CD1c-positive myeloid dendritic cell (primary cell): ENCODE measurements at regions not wholly inside any gene's neighbourhood (a gene's known extent, or its start where the extent isn't known, plus 50 kb on each side); places are given as distances from the start of the nearest gene placed in this dataset.

Source experiments
- DNase-seq: peaks from one replicate; pipeline ENCODE4 v3.0.0-alpha.2; 2016; ENCODE audit errors: extremely low spot score

- no peak for DNase-seq
Observed at GRCh38 chr3:144295613-144296012, 324.0 kb downstream of the DIPK2A start.

DNA sequence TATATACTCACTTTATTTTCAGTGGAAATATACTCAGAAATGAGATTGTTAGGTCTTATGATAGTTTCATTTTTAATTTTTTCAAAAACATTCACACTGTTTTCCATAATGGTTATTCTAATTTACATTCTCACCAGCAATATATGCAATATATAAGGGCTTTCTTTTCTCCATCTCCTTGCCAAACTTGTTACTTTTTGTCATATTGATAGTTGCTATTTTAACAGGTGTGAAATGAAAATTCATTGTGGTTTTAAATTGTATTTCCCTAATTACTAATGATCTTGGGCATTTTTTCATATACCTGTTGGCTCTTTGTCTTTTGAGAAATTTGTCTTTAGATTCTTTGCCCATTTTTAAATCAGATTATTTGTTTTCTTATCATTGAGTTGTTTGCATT is 325.2 kb downstream of the DIPK2A start:
- DNase-seq, result no peak

- no peak for DNase-seq
Observed at GRCh38 chr3:144301863-144302262, 330.2 kb downstream of the DIPK2A start.

DNA sequence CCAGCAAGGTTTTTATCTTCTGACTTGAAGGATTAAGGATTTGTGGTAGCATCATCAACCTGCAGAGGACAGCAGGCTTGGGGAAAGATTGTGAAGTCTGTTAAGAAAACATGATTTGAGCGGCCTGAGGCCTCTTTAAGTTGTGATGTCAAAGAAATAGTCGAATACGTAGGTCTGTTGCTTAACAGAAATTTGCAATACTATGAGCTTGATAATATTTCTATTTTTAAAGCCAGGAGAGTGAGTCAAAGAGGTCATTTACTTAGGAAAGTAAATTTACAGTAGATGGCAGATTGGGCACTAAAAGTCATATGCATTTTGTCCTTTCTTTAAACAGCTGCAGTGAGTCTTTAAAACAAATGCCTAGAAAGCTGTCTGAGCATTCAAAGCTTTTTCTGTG is 336.3 kb downstream of the DIPK2A start:
- no peak for DNase-seq

DNA sequence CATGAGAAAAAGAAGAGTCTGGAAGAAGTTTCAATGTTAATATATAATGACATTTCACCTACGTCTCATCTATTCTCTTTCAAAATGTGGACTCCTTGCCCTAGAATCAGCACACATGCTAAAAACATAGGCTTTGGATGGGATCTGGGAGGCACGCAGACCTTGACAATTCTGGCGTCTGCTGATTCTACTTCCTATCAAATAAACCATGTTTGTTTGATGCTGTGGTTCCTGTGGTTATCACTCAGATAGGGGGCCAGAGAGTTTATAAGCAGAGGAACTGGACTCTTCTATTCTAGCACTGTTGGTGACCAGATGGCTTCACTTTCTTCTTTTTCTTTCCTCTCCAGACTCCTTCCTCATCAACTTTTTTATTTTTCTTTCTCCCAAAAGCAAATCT is 336.8 kb downstream of the DIPK2A start:
- DNase-seq, result no peak

DNA sequence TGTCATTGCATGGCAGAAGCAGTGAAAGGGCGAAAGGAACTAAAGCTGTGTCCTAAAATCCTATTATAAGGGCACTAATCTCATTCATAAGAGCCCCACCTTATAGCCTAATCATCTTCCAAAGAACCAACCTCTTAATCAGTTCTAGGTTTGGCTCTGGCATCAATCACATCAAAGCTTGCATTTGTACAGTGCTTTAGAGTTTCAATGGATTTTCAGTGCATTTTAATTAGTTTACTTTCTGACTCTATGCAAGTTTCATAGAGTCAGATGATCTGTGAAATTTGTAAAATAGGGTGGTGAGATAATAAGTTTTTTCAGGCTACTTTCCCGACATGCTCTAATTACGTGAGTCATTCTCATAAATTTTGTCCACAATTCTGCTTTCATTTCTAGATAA is 341.1 kb downstream of the DIPK2A start:
- no peak for DNase-seq

GRCh38 chr3:144314946-144315345 is 343.3 kb downstream of the DIPK2A start:
- no peak for DNase-seq

GRCh38 chr3:144317961-144318360 is 346.3 kb downstream of the DIPK2A start:
- no peak for DNase-seq

DNA sequence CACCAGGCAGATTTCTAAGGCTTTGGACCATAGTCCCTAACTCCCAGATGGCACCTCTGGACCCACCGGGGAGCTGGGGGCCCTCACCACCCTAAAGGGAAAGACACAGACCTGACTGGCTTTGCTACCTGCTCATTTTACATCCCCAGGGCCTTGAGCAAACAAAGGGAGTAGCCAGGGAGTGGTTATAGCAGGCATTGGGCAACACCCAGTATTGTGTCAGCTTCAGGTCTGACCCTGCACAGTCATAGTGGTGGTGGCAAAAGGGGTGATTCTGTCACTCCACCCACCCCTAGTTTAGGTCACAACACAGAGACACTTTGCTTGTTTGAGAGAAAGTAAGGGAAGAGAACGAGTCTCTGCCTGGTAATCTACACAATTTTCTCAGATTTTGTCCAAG is 352.5 kb downstream of the DIPK2A start:
- peak; percentile 5 for DNase-seq

- no peak for DNase-seq
Observed at GRCh38 chr3:144332868-144333267, 361.2 kb downstream of the DIPK2A start.

DNA sequence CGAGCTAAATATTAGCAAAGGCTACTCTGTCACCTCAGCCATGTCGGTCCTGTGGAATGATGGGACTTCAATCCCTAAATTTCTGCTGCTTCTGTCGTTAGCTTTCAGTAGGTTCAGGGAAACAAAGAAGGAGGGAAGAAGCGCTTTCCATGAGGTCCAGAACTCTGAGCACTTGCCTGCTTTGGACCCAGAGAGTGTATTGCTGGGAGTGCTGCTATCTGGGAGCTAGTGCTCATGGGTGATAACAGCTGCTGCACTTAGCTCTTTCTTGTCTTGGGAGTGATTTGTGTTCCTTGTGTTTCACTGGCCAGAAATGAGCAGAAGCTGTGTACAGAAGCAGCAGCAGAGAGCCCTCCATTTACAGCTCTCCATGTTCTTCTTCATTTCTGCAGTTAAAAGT is 369.8 kb downstream of the DIPK2A start:
- DNase-seq, result no peak

GRCh38 chr3:144343343-144343742 is 371.7 kb downstream of the DIPK2A start:
- no peak for DNase-seq

GRCh38 chr3:144343777-144344176 is 372.2 kb downstream of the DIPK2A start:
- DNase-seq, result no peak

- no peak for DNase-seq
Observed at GRCh38 chr3:144344925-144345548, 373.4 kb downstream of the DIPK2A start.

- no peak for DNase-seq
Observed at GRCh38 chr3:144350125-144350524, 378.5 kb downstream of the DIPK2A start.

DNA sequence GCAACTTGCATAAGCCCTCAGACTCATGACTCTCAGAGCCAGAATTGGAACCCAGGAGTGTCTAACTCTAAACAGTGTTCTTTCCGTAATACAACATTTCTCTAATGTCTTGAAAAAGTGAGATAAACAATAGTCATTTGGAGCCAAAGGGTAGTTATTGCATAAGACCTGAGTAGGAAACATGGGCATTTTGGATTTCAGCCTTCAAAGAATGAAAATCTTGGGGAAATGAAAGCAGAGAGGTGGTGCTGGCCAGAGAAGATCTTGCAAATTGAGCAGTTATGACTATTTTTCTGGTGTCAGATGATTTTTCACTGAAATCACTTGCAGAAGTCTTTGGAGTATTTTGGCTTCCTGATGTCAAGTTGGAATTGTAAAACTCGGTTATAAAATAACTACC is 379.4 kb downstream of the DIPK2A start:
- DNase-seq, result peak; percentile 27

GRCh38 chr3:144351773-144352365 is 380.2 kb downstream of the DIPK2A start:
- peak; percentile 3 for DNase-seq

- no peak for DNase-seq
Observed at GRCh38 chr3:144358191-144358590, 386.6 kb downstream of the DIPK2A start.

- DNase-seq, result no peak
Observed at GRCh38 chr3:144361002-144361401, 389.4 kb downstream of the DIPK2A start.

- no peak for DNase-seq
Observed at GRCh38 chr3:144362126-144362525, 390.5 kb downstream of the DIPK2A start.

- DNase-seq, result no peak
Observed at GRCh38 chr3:144363856-144364255, 392.2 kb downstream of the DIPK2A start.

- no peak for DNase-seq
Observed at GRCh38 chr3:144364737-144365136, 393.1 kb downstream of the DIPK2A start.

- DNase-seq, result no peak
Observed at GRCh38 chr3:144369129-144369879, 397.7 kb downstream of the DIPK2A start.
